KOPT-K1 (cell line): ENCODE measurements at regions not wholly inside any gene's neighbourhood (a gene's known extent, or its start where the extent isn't known, plus 50 kb on each side); places are given as distances from the start of the nearest gene placed in this dataset.

Experiments
- H3K27ac ChIP-seq: fragments of 200-600 bp; sonication (generic); 2 replicates; pipeline ENCODE4 v1.5.1; 2016; ENCODE audit warnings: antibody characterized with exemption, mild to moderate bottlenecking, low read depth, low read length; ENCODE audit not compliant: poor library complexity, severe bottlenecking
- H3K36me3 ChIP-seq: fragments of 200-600 bp; sonication (generic); 2 replicates; pipeline ENCODE4 v1.5.1; 2017; ENCODE audit warnings: antibody characterized with exemption, mild to moderate bottlenecking, low read length, moderate library complexity; ENCODE audit not compliant: insufficient read depth
- H3K9me3 ChIP-seq: fragments of 200-600 bp; sonication (generic); 2 replicates; pipeline ENCODE4 v1.5.1; 2017; ENCODE audit warnings: antibody characterized with exemption, low read length, mild to moderate bottlenecking; ENCODE audit not compliant: insufficient read depth, poor library complexity, severe bottlenecking

DNA sequence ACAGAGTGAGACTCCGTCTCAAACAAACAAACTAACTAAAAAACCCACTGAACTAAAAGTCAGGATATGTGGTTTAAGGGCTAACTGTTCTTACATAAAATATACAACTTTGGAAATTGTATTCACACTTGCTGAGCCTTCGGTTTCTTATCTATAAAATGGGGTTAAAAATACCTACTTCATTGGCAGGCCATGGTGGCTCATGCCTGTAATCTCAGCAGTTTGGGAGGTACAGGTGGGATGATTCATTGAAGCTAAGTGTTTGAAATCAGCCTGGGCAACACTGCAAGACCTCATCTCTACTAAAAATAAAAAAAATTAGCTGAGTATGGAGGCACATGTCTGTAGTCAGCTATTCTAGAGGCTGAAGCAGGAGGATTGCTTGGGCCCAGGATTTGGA is 115.4 kb upstream of the KLF6 start:
- no peaks in the 10 kb centered on the region for H3K36me3 ChIP-seq
- no peak overlapping the region for H3K27ac ChIP-seq
- H3K9me3 ChIP-seq = no peaks in the 10 kb centered on the region

DNA sequence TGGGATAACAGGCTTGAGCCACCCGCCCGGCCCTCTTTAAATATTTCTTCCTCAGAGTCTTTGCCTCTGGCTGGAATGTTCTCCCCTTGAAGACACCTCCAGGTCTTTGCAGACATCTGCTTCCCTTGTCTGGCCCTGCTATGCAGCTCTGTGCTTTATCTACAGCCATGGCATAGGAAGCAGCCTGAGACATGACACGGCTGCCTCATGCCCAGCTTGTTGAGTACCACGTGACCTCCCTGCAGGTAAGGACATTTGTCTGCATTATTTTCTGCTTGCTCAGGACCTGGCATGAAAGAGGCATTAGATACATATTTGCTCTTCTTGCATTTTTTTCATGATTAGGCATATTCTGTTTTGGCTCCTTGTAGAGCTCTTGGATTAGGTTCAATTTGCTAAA is 113.8 kb upstream of the KLF6 start:
- Histone ChIP-seq H3K36me3 (no peaks in the 10 kb centered on the region), H3K9me3 (no peaks in the 10 kb centered on the region), H3K27ac (no peak overlapping the region)

DNA sequence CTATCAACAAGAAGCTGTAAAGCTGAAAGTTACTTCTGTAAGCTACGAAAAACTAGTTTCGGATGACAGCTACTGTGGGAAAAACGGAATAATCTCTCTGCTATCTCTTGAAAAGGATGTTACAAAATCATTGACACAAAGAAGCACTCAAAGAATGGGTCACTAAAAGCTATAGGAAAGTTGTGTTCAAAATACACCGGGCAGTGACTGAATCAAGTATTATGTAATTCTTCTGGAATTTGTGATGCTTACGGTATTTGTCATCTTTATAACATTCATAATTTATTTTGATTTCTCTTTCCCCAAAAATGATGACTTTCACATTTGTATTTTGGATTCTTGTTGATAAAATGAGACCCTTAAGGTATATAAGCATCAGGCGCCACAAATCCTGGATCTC is 112.1 kb upstream of the KLF6 start:
- Histone ChIP-seq H3K9me3 (no peaks in the 10 kb centered on the region), H3K27ac (no peak overlapping the region), H3K36me3 (no peaks in the 10 kb centered on the region)

DNA sequence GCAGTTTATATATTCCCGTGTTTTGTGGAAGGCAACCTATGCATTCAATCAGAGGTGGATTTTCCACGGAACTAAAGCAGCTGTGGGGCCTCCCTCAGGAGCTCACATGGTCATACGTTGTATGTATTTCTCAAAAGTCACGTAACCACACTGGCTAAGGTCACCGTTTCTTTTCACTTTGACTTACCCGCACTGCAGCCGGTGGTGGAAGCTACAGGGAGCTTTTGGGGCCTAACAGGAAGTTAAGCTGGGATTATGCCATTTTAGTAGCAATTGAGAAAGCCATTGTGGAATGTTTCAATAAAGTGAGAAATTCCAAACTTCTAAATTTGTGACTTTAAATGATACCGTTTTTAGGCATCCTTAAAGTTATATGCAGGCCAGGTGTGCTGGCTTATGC is 111.2 kb upstream of the KLF6 start:
- H3K27ac ChIP-seq = no peak overlapping the region
- no peaks in the 10 kb centered on the region for H3K36me3 ChIP-seq
- no peaks in the 10 kb centered on the region for H3K9me3 ChIP-seq

DNA sequence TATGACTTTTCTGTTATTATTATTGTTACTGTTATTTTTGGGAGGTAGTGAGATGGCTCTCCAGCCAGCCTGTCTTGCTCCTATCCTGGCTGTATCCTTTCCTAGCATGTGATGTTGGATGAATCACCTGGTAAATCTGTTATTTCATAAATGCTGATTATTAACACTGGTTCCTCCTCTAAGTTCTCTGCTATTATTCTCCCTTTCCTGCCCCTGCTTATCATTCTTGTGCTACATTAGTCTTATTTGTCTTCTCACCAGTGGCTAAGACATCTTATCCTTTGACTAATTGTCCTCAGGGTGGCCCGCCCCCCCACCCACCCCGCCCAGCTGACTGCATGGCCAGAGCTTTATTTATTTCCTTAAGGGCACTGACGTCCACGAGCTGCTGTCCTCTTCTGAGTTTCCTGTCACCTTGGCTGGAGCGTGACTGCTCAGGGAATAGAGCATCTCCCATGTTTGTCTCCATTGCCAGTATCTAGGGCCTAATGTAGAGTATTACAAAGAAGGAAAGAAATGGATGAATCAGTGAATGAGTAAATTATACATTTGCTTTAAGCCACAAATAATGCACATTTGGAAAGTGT is 110.1 kb upstream of the KLF6 start:
- Histone ChIP-seq H3K9me3 (no peaks in the 10 kb centered on the region), H3K36me3 (no peaks in the 10 kb centered on the region), H3K27ac (no peak overlapping the region)

DNA sequence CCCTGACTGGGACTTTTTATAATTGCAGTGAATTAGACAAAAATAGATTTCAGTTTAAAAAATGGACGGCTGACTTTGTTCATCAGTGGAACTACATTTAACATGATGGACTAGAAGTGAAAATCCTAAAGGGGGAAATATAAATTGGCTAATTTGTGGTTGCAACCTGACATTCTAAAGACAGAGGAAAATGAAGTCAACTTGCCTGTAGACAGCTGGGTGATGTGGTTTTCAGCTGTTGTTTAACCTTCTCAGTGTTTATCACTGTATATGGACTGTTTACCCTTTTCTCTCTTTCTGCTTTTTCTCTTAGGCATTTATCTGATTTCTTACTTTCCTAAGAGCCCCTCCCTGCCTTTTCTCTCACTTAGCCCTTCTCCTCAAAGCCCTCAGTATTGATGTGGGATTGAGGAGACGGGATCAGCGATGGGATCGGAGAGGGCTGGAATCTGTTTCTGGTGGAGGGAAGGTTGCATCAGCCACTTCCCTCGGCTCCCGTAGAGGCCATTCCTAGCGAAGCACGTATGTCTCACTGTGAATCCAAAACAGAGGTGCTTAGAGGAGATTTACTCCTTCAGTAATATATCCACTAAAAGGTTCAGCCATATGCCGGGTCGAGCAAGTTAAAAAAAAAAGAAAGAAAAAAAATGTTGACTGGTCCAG is 109.0 kb upstream of the KLF6 start:
- no peaks in the 10 kb centered on the region for H3K36me3 ChIP-seq
- H3K27ac ChIP-seq = no peak overlapping the region
- no peaks in the 10 kb centered on the region for H3K9me3 ChIP-seq

DNA sequence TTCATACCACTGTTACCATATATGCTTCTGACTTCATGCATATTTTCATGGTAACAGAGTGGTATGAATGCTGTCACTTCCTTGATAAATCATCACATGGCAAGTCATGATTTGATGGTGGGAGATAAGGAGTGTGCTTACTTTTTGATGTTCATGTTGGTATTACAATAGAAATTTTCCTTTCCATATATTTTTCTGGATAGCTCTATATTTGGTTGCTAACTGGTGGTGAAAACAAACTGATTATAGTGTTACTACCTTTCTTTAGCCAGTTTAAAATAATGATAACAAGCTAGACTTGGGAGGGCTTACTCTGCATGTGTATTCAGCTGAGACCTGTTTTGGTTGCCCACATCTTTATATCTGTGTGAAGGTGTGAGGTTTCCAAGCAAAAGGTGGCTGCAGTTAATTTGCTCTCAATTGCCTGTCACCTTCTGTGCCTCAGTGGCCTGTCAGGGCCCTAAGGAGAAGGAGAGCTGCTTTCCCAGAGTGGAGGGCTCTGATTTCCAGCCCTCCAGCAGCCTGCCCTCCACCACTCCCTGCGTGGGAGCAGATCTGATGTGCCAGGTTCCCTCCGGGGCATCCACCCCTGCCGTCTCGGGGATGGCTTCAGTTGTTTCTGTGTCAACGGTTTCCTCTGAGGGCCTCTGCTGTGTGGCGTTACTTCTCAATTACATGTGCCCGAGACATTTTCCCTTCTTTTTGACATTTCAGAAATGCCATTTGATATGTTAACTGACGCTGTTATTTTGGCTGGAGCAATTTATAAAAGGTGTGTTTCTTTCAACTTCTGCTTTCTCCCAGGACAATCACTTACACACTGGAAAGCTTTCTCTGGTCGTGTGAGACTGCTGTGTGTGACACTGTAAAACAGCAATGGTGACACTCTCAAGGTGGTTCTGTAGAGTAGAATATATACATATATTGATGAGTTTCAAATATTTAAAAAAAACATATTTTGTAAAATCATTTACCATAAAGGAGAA is 107.7 kb upstream of the KLF6 start:
- H3K27ac ChIP-seq = no peak overlapping the region
- no peaks in the 10 kb centered on the region for H3K9me3 ChIP-seq
- no peaks in the 10 kb centered on the region for H3K36me3 ChIP-seq

DNA sequence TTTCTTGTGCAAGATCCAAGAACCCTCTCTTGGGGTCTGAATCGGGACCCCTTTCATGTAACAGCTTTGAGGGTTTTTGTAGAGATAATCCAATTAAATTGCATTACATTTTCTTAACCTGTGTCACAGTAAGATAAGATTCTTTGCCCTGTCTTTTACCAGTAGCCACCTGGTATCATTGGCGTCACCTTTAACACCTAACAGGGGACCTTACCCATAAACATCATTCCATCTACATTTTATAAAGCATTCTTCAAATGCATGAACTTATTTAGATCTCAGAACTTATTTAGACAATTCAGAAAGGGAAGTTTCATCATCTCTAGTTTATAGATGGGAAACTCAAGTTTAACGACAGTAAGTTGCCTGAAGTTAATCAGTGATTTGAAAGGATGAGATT is 106.4 kb upstream of the KLF6 start:
- Histone ChIP-seq H3K27ac (no peak overlapping the region), H3K9me3 (no peaks in the 10 kb centered on the region), H3K36me3 (no peaks in the 10 kb centered on the region)

DNA sequence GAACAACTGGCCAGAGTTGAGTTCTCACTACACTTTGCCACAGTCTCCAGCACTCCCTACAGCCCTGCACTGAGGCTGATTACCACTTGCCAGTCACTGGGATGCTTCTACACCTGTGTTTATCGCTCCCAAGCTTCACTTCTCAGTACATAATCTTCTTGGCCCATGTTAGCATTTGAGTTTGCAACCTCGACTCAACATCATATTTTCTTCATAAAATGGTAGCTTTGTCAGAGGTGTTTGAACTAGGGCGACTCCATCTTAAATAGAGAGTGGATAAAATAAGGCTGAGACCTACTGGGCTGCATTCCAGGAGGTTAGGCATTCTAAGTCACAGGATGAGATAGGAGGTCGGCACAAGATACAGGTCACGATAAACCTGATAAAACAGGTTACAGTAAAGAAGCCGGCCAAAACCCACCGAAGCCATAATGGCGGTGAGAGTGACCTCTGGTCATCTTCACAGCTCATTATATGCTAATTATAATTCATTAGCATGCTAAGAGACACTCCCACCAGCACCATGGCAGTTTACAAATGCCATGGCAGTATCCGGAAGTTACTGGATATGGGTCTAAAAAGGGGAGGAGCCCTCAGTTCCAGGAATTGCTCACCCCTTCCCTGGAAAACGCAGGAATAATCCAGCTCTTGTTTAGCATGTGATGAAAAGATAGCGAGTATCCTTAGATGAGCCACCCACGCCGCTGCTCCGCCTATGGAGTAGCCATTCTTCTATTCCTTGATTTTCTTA is 105.8 kb upstream of the KLF6 start:
- no peaks in the 10 kb centered on the region for H3K36me3 ChIP-seq
- no peaks in the 10 kb centered on the region for H3K9me3 ChIP-seq
- H3K27ac ChIP-seq = no peak overlapping the region

DNA sequence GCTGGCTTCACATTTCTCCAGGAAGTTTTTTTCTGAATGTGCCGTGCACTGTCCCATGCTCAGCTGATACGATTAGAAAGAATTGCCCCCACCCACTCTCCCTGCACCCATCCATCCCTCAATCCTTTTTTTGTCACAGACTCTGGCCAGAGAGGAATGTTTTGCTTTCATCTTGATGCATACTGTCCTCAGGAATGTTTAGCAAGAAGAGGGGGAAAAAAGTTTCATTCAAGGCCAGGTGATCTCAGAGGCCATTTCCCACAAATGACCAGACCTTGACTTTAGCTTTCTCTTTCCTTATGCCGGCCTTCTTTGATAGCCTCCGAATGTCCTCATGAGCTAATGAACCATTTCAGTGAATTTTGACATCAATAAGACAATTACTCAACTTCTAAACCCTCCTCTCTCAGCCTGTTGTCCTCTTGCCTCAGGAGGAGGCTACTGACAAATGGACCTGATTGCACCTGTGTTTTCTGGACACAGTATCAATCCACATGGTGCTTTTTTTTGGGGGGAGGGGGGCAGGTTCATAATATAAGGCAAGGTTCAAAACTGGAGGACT is 105.0 kb upstream of the KLF6 start:
- Histone ChIP-seq H3K27ac (no peak overlapping the region), H3K36me3 (no peaks in the 10 kb centered on the region), H3K9me3 (no peaks in the 10 kb centered on the region)

DNA sequence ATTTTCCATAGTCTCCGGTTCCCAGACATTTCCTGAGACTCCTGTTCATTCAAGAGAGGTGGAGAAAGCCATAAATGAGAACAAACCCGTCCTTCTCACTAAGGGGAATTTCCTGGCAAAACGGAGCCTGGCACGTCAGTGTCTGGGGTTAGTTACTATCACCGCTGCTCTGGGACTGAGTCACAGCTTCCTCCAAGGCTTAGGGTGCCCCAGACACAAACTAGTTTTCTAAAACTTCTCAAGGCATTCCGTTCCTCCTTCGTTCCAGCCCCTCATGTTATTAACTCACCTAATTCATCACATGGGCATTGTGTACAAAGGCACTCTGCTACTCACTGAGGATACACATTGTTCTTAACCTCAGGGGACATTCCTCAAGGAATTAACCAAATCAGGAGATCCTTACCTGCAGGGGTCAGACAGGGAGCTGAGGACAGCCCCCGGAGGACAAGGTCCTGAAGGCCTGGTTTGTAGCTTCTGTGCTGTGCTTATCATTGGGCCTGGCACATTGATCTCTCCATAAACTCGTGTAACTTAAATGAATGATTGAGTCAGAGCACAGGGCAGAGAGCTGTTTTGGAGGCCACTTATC is 103.0 kb upstream of the KLF6 start:
- Histone ChIP-seq H3K36me3 (no peaks in the 10 kb centered on the region), H3K27ac (no peak overlapping the region), H3K9me3 (no peaks in the 10 kb centered on the region)

DNA sequence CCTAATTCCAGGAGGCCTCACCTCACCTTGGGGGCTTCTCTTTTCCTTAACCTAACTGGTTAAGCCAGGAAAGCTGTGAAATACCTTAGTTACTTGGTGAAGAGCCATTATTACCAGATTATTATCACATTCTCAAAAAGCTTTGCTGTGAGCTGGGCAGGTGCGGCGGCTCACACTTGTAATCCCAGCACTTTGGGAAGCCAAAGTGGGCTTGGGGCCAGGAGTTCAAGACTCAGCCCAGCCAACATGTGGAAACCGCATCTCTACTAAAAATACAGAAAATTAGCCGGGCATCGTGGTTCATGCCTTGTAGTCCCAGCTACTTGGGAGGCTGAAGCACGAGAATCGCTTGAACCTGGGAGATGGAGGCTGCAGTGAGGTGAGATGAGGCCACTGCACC is 102.4 kb upstream of the KLF6 start:
- H3K9me3 ChIP-seq = peaks cover under 1% of the 10 kb centered on the region
- H3K27ac ChIP-seq = no peak overlapping the region
- H3K36me3 ChIP-seq = no peaks in the 10 kb centered on the region

DNA sequence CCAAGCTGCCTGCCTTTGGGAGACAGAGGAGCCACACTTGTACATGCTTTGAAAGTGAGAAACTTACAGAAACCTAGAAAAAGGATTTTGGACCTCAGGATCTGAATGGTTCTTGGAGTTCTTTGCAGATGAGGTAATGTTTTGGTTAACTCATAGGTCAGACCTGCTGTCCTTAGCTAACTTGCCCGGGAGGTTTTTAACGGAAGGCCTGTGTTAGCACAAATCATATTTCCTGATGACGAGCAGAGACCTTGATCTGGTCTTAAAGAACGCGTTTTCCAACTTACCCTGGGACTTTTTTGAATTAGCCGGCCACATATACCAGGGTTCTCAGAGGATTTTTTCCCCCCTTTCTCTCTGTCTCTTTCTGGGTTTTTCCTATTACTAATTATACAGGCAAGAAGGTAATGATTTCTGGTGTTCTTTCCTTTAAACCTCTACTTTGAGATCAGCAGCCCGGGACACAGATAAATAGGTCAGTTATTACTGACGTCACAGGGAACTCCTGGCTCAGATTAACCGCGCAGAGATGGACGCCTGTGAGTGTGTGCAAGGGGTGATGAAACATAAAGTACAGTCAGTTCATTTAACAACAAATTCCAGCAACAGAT is 101.7 kb upstream of the KLF6 start:
- Histone ChIP-seq H3K36me3 (no peaks in the 10 kb centered on the region), H3K9me3 (peaks cover 6% of the 10 kb centered on the region), H3K27ac (no peak overlapping the region)

DNA sequence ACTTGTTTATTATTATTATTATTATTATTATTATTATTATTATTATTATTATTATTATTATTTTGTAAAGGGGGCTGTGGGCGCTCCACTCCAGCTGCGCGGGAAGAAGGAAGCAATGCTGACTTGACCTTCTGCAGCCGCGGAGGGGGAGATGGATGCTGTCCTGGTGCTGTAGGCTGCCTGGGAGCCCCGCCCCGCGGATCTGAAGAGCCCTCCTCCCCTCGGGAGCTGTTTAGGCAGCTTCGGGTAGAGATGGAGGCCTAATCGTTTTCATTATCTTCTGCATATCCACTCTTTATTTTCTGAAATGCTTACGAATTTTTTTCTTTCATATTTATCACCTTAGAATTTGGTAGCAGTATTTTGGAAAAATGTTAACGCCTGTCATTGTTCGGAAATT is 101.2 kb upstream of the KLF6 start:
- no peak overlapping the region for H3K27ac ChIP-seq

More for the DNA sequence above, 101.2 kb upstream of the KLF6 start:
- Histone ChIP-seq H3K36me3 (no peaks in the 10 kb centered on the region), H3K9me3 (peaks cover 6% of the 10 kb centered on the region)
